ENCODE measurements at regions not wholly inside any gene's neighbourhood (a gene's known extent, or its start where the extent isn't known, plus 50 kb on each side); places are given as distances from the start of the nearest gene placed in this dataset.

- no CpG with 5 or more reads among the region's 1 CpG for WGBS (ENCODE audit: insufficient coverage, insufficient read length)
- Histone ChIP-seq H3K4me3 (ENCODE audit: low read length) (no peak overlapping the region), H3K4me1 (ENCODE audit: control insufficient read depth, insufficient read depth, low read length) (no peaks in the 10 kb centered on the region), H3K36me3 (ENCODE audit: control insufficient read depth, insufficient read depth, low read length) (no peaks in the 10 kb centered on the region), H3K27ac (ENCODE audit: low read length) (no peak overlapping the region), H3K27me3 (ENCODE audit: control insufficient read depth, insufficient read depth, low read length) (no peaks in the 10 kb centered on the region), H3K9me3 (ENCODE audit: control insufficient read depth, insufficient read depth, low read length) (no peaks in the 10 kb centered on the region)
- no peak for DNase-seq (ENCODE audit: low read depth, low spot score)
These were observed 276.6 kb upstream of the NAV3 start for GRCh38 chr12:77553976-77554619.

GRCh38 chr12:77549383-77550128 lies 281.1 kb upstream of the NAV3 start:
- no peaks in the 10 kb centered on the region for H3K4me1 ChIP-seq (ENCODE audit: control insufficient read depth, insufficient read depth, low read length)
- H3K4me3 ChIP-seq (ENCODE audit: low read length) = no peak overlapping the region
- WGBS (ENCODE audit: insufficient coverage, insufficient read length) = no CpG with 5 or more reads among the region's 3 CpGs
- H3K9me3 ChIP-seq (ENCODE audit: control insufficient read depth, insufficient read depth, low read length) = no peaks in the 10 kb centered on the region
- no peak overlapping the region for H3K27ac ChIP-seq (ENCODE audit: low read length)
- no peaks in the 10 kb centered on the region for H3K27me3 ChIP-seq (ENCODE audit: control insufficient read depth, insufficient read depth, low read length)
- no peaks in the 10 kb centered on the region for H3K36me3 ChIP-seq (ENCODE audit: control insufficient read depth, insufficient read depth, low read length)
- no peak for DNase-seq (ENCODE audit: low read depth, low spot score)

DNA sequence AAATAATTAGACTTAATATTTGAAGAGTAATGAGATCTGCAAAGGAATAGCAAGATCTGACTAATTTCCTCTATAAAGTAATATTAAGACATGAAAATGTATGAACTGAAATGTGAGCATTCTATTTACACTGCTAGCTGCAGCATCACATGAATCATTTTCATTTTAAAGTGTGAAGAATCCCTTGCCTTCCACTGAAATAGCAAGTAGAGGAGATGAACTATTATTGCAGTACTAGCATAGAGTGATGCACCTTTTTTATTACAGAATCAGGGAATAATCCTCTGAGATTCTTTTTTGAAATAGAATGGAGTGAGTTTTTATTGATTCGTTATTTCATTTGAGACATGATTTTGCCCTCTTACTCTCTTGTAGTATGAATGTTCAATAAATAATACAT lies 281.9 kb upstream of the NAV3 start:
- no peak for DNase-seq (ENCODE audit: low read depth, low spot score)
- no CpG with 5 or more reads among the region's 1 CpG for WGBS (ENCODE audit: insufficient coverage, insufficient read length)
- Histone ChIP-seq H3K36me3 (ENCODE audit: control insufficient read depth, insufficient read depth, low read length) (no peaks in the 10 kb centered on the region), H3K27ac (ENCODE audit: low read length) (no peak overlapping the region), H3K9me3 (ENCODE audit: control insufficient read depth, insufficient read depth, low read length) (no peaks in the 10 kb centered on the region), H3K4me3 (ENCODE audit: low read length) (no peak overlapping the region), H3K27me3 (ENCODE audit: control insufficient read depth, insufficient read depth, low read length) (no peaks in the 10 kb centered on the region), H3K4me1 (ENCODE audit: control insufficient read depth, insufficient read depth, low read length) (no peaks in the 10 kb centered on the region)

GRCh38 chr12:77540097-77540496 lies 290.6 kb upstream of the NAV3 start:
- WGBS (ENCODE audit: insufficient coverage, insufficient read length) = no CpG with 5 or more reads among the region's 2 CpGs
- H3K4me3 ChIP-seq (ENCODE audit: low read length) = no peak overlapping the region
- DNase-seq (ENCODE audit: low read depth, low spot score) = no peak
- no peaks in the 10 kb centered on the region for H3K27me3 ChIP-seq (ENCODE audit: control insufficient read depth, insufficient read depth, low read length)
- no peak overlapping the region for H3K27ac ChIP-seq (ENCODE audit: low read length)
- H3K9me3 ChIP-seq (ENCODE audit: control insufficient read depth, insufficient read depth, low read length) = no peaks in the 10 kb centered on the region
- no peaks in the 10 kb centered on the region for H3K4me1 ChIP-seq (ENCODE audit: control insufficient read depth, insufficient read depth, low read length)
- no peaks in the 10 kb centered on the region for H3K36me3 ChIP-seq (ENCODE audit: control insufficient read depth, insufficient read depth, low read length)

- Histone ChIP-seq H3K27ac (ENCODE audit: low read length) (no peak overlapping the region), H3K4me1 (ENCODE audit: control insufficient read depth, insufficient read depth, low read length) (no peaks in the 10 kb centered on the region), H3K9me3 (ENCODE audit: control insufficient read depth, insufficient read depth, low read length) (no peaks in the 10 kb centered on the region), H3K36me3 (ENCODE audit: control insufficient read depth, insufficient read depth, low read length) (no peaks in the 10 kb centered on the region), H3K4me3 (ENCODE audit: low read length) (no peak overlapping the region), H3K27me3 (ENCODE audit: control insufficient read depth, insufficient read depth, low read length) (no peaks in the 10 kb centered on the region)
- WGBS (ENCODE audit: insufficient coverage, insufficient read length) = no CpG with 5 or more reads among the region's 1 CpG
- DNase-seq (ENCODE audit: low read depth, low spot score) = no peak
These were observed 293.0 kb upstream of the NAV3 start for GRCh38 chr12:77537663-77538062.

GRCh38 chr12:77535734-77536133 lies 295.0 kb upstream of the NAV3 start:
- no peak for DNase-seq (ENCODE audit: low read depth, low spot score)
- no peak overlapping the region for H3K4me3 ChIP-seq (ENCODE audit: low read length)
- no peaks in the 10 kb centered on the region for H3K36me3 ChIP-seq (ENCODE audit: control insufficient read depth, insufficient read depth, low read length)
- H3K9me3 ChIP-seq (ENCODE audit: control insufficient read depth, insufficient read depth, low read length) = no peaks in the 10 kb centered on the region
- no peak overlapping the region for H3K27ac ChIP-seq (ENCODE audit: low read length)
- WGBS (ENCODE audit: insufficient coverage, insufficient read length) = no CpG with 5 or more reads among the region's 2 CpGs
- no peaks in the 10 kb centered on the region for H3K4me1 ChIP-seq (ENCODE audit: control insufficient read depth, insufficient read depth, low read length)
- no peaks in the 10 kb centered on the region for H3K27me3 ChIP-seq (ENCODE audit: control insufficient read depth, insufficient read depth, low read length)

DNA sequence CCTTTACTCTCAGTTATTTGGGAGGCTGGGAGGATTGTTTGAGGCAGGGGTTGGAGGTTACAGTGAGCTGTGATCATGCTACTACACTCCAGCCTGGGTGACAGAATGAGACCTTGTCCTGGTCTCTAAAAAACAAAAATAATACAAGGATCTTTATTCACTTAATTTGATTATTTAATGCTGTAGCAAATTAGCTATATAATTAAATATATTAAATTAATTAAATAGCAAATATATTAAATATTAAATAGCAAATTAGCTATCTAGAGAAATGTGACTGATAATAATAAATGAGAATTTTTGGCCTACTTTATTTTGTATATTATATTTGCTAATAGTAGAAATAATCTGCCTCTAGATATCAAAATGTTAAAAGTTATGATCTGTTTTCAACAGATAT lies 298.8 kb upstream of the NAV3 start:
- DNase-seq (ENCODE audit: low read depth, low spot score) = no peak
- Histone ChIP-seq H3K36me3 (ENCODE audit: control insufficient read depth, insufficient read depth, low read length) (no peaks in the 10 kb centered on the region), H3K4me1 (ENCODE audit: control insufficient read depth, insufficient read depth, low read length) (no peaks in the 10 kb centered on the region), H3K9me3 (ENCODE audit: control insufficient read depth, insufficient read depth, low read length) (no peaks in the 10 kb centered on the region), H3K27me3 (ENCODE audit: control insufficient read depth, insufficient read depth, low read length) (no peaks in the 10 kb centered on the region), H3K27ac (ENCODE audit: low read length) (no peak overlapping the region), H3K4me3 (ENCODE audit: low read length) (no peak overlapping the region)

- H3K36me3 ChIP-seq (ENCODE audit: control insufficient read depth, insufficient read depth, low read length) = no peaks in the 10 kb centered on the region
- no peaks in the 10 kb centered on the region for H3K27me3 ChIP-seq (ENCODE audit: control insufficient read depth, insufficient read depth, low read length)
- no peak for DNase-seq (ENCODE audit: low read depth, low spot score)
- no peak overlapping the region for H3K27ac ChIP-seq (ENCODE audit: low read length)
- no peaks in the 10 kb centered on the region for H3K4me1 ChIP-seq (ENCODE audit: control insufficient read depth, insufficient read depth, low read length)
- H3K9me3 ChIP-seq (ENCODE audit: control insufficient read depth, insufficient read depth, low read length) = no peaks in the 10 kb centered on the region
- WGBS (ENCODE audit: insufficient coverage, insufficient read length) = no CpG with 5 or more reads among the region's 1 CpG
- no peak overlapping the region for H3K4me3 ChIP-seq (ENCODE audit: low read length)
These were observed 308.4 kb upstream of the NAV3 start for GRCh38 chr12:77522247-77522646.

DNA sequence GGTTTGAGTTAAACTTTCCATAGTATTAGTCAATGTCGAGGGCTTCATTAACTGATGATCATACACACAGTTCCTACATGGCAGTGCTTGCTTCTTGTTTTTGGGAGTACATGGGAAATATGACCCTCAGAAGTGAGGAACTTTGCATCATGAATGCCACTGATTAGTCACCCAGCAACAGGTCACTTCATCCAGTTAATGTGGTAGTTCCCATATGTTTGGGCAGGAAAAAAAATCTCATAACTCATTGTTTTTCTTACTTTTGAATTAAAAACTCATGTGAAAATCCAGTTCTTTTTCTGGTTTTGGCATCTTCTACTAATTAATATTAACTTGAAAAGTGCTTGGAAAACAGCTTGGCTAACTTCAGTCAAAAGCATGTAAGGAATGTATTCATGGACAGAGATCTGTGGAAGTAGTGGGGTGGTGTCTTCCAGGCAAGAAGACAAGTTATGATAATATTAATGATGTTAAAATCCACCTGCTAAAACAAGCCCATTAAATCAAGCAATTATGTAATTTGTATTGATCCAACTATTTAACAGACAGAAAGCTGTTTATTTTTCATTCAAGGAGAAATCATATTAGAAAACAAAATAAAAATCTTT lies 309.1 kb upstream of the NAV3 start:
- H3K36me3 ChIP-seq (ENCODE audit: control insufficient read depth, insufficient read depth, low read length) = no peaks in the 10 kb centered on the region
- WGBS (ENCODE audit: insufficient coverage, insufficient read length) = no CpG with 5 or more reads among the region's 1 CpG
- no peak overlapping the region for H3K4me3 ChIP-seq (ENCODE audit: low read length)
- H3K9me3 ChIP-seq (ENCODE audit: control insufficient read depth, insufficient read depth, low read length) = no peaks in the 10 kb centered on the region
- H3K27ac ChIP-seq (ENCODE audit: low read length) = no peak overlapping the region
- no peaks in the 10 kb centered on the region for H3K27me3 ChIP-seq (ENCODE audit: control insufficient read depth, insufficient read depth, low read length)
- DNase-seq (ENCODE audit: low read depth, low spot score) = no peak
- no peaks in the 10 kb centered on the region for H3K4me1 ChIP-seq (ENCODE audit: control insufficient read depth, insufficient read depth, low read length)

DNA sequence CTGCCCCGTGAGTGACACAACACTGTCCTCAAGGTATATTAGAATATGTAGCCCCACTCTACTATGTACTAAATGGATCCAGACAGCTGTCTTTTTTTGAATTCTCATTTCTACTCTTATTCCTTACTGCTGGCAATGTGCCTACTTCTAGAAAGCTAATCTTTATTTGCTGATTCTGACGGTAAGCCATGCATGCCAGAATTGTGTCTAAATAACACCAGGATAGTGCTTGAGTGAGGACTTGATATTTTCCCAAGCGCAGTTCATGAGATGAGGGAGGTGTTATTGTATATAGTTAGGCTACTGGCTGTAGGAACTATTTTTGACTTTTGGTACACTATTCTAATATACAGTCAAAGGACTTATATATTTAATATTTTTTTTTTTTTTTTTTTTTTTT lies 316.2 kb upstream of the NAV3 start:
- no peaks in the 10 kb centered on the region for H3K27me3 ChIP-seq (ENCODE audit: control insufficient read depth, insufficient read depth, low read length)
- no peaks in the 10 kb centered on the region for H3K9me3 ChIP-seq (ENCODE audit: control insufficient read depth, insufficient read depth, low read length)
- H3K36me3 ChIP-seq (ENCODE audit: control insufficient read depth, insufficient read depth, low read length) = no peaks in the 10 kb centered on the region
- H3K4me1 ChIP-seq (ENCODE audit: control insufficient read depth, insufficient read depth, low read length) = no peaks in the 10 kb centered on the region
- no peak overlapping the region for H3K4me3 ChIP-seq (ENCODE audit: low read length)
- no peak overlapping the region for H3K27ac ChIP-seq (ENCODE audit: low read length)
- no peak for DNase-seq (ENCODE audit: low read depth, low spot score)
- WGBS (ENCODE audit: insufficient coverage, insufficient read length) = no CpG with 5 or more reads among the region's 3 CpGs

DNA sequence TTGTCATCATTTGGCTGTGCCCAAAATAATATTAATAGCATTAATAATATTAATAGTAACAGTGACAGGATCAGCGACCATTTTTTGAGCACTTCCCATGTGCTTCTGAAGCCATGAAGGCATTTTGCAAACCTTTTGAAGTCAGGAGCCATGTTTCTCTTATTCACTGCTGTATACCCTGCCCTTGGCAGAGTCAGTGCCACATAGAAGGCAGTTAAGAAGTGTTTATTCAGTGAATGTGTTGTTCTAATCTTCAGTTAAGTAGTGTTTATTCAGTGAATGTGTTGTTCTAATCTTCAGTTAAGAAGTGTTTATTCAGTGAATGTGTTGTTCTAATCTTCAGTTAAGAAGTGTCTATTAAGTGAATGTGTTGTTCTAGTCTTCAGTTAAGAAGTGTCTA lies 319.7 kb upstream of the NAV3 start:
- no peaks in the 10 kb centered on the region for H3K4me1 ChIP-seq (ENCODE audit: control insufficient read depth, insufficient read depth, low read length)
- H3K4me3 ChIP-seq (ENCODE audit: low read length) = no peak overlapping the region
- DNase-seq (ENCODE audit: low read depth, low spot score) = no peak
- H3K9me3 ChIP-seq (ENCODE audit: control insufficient read depth, insufficient read depth, low read length) = no peaks in the 10 kb centered on the region
- H3K27me3 ChIP-seq (ENCODE audit: control insufficient read depth, insufficient read depth, low read length) = no peaks in the 10 kb centered on the region
- no CpG with 5 or more reads among the region's 1 CpG for WGBS (ENCODE audit: insufficient coverage, insufficient read length)
- H3K36me3 ChIP-seq (ENCODE audit: control insufficient read depth, insufficient read depth, low read length) = no peaks in the 10 kb centered on the region
- no peak overlapping the region for H3K27ac ChIP-seq (ENCODE audit: low read length)
